K562 (cell line): ENCODE measurements at regions not wholly inside any gene's neighbourhood (a gene's known extent, or its start where the extent isn't known, plus 50 kb on each side); places are given as distances from the start of the nearest gene placed in this dataset.

Source experiments
- ATAC-seq: fragments of 200-7000 bp; cut with Tn5 transposase; 3 replicates; pipeline ENCODE4 v1.9.1; 2020; ENCODE audit warnings: moderate library complexity
- BruUV-seq: library from RNA; stranded (reverse); fragments of 400-500 nt; replicated peaks from 2 replicates; lab custom pipeline; 2021; lab: Mats Ljungman, UMichigan
- CTCF ChIA-PET: fragments of 300-600 bp; formaldehyde crosslinking; extraction: SDS; loops from one replicate; lab custom pipeline; 2021; ENCODE audit warnings: low intra/inter-chr PET ratio; lab: Yijun Ruan, JAX
- POLR2A ChIA-PET: fragments of 300-600, 350-650 bp; sonication (Branson Sonifier 250); formaldehyde crosslinking; extraction: SDS; loops from one replicate; lab custom pipeline; 2021; ENCODE audit warnings: antibody characterized with exemption, inconsistent platforms; lab: Yijun Ruan, JAX
- DNase-seq, 4 experiments: peaks; one replicate each; pipeline versions ENCODE4 v3.0.0 to v3.0.0-alpha.2; 2011 to 2018; ENCODE audit warnings: low spot score in 3 of 4, mixed read lengths in 3 of 4; ENCODE audit errors: extremely low read depth in 1 of 4
- FAIRE-seq: peaks from 2 replicates; lab custom pipeline; 2011; peaks lifted over from hg19 to GRCh38; lab: Jason Lieb, UNC
- H2AFZ ChIP-seq: 2 replicates; pipeline ENCODE4 v1.6.0; 2011; ENCODE audit warnings: low read depth, low read length, control low read depth, inconsistent platforms
- H3K27ac ChIP-seq: fragments of 200-600 bp; 3 replicates; pipeline ENCODE4 v1.8.0; 2011; ENCODE audit warnings: low read depth, mild to moderate bottlenecking, control low read depth, inconsistent platforms, low read length, moderate library complexity, mixed read lengths; ENCODE audit errors: extremely low read depth
- H3K27me3 ChIP-seq, 2 experiments: fragments of 300-600 bp in 1 of 2; 2 replicates in 1 of 2; 3 replicates in 1 of 2; pipeline versions ENCODE4 v1.6.0 to v1.8.0; 2011; ENCODE audit warnings: inconsistent platforms in 2 of 2, low read length in 2 of 2, mild to moderate bottlenecking in 1 of 2, mixed read lengths in 1 of 2, moderate library complexity in 1 of 2; ENCODE audit not compliant: control insufficient read depth in 2 of 2, insufficient read depth in 2 of 2
- H3K36me3 ChIP-seq: fragments of 300-600 bp; 3 replicates; pipeline ENCODE4 v1.8.0; 2011; ENCODE audit warnings: mild to moderate bottlenecking, low read length, inconsistent platforms; ENCODE audit not compliant: control insufficient read depth, insufficient read depth
- H3K4me1 ChIP-seq, 2 experiments: fragments of 200-600 bp in 1 of 2; replicated peaks in 1 of 2; 2 replicates in 1 of 2; 3 replicates in 1 of 2; pipeline versions ENCODE4 v1.5.1 to v1.8.0; 2011; ENCODE audit warnings: inconsistent platforms in 2 of 2, low read length in 2 of 2, mild to moderate bottlenecking in 1 of 2, mixed read lengths in 1 of 2, moderate library complexity in 1 of 2; ENCODE audit not compliant: control insufficient read depth in 2 of 2, insufficient read depth in 2 of 2
- H3K4me2 ChIP-seq: 2 replicates; pipeline ENCODE4 v1.6.1; 2011; ENCODE audit warnings: low read length, control low read depth, inconsistent platforms, mixed read lengths; ENCODE audit not compliant: insufficient read depth
- H3K4me3 ChIP-seq: fragments of 200-600 bp; sonication (generic), shearing (Covaris generic); 2 replicates; pipeline ENCODE4 v1.5.1; 2016; ENCODE audit warnings: control low read depth, inconsistent platforms
- H3K79me2 ChIP-seq: fragments of 200-600 bp; 3 replicates; pipeline ENCODE4 v1.8.0; 2011; ENCODE audit warnings: low read length, inconsistent platforms; ENCODE audit not compliant: control insufficient read depth, insufficient read depth
- H3K9ac ChIP-seq, 2 experiments: 2 replicates each; pipeline versions ENCODE4 v1.6.0 to v1.6.1; 2011; ENCODE audit warnings: low read depth in 2 of 2, low read length in 2 of 2, control low read depth in 1 of 2, inconsistent platforms in 1 of 2, mild to moderate bottlenecking in 1 of 2, mixed read lengths in 1 of 2; ENCODE audit not compliant: insufficient read depth in 1 of 2
- H3K9me1 ChIP-seq: one replicate; pipeline ENCODE4 v1.6.0; 2011; ENCODE audit warnings: inconsistent platforms, mild to moderate bottlenecking, low read length, moderate library complexity; ENCODE audit not compliant: control insufficient read depth, insufficient read depth
- H3K9me3 ChIP-seq: replicated peaks from 2 replicates; pipeline ENCODE4 v1.5.1; 2011; ENCODE audit warnings: low read depth, low read length, inconsistent platforms; ENCODE audit not compliant: control insufficient read depth, insufficient read depth
- H4K20me1 ChIP-seq: replicated peaks from 2 replicates; pipeline ENCODE4 v1.6.1; 2011; ENCODE audit warnings: low read length, inconsistent platforms, mixed read lengths; ENCODE audit not compliant: control insufficient read depth, insufficient read depth
- KLF6 ChIP-seq: fragments of 250-450 bp; sonication (Bioruptor Pico); IDR thresholded peaks from 2 replicates; pipeline ENCODE4 v1.4.0; 2020; ENCODE audit warnings: mild to moderate bottlenecking, moderate library complexity, borderline replicate concordance
- NCOA4 ChIP-seq: fragments of 450-650 bp; IDR thresholded peaks from 2 replicates; pipeline ENCODE4 v1.6.1; 2018; ENCODE audit warnings: mild to moderate bottlenecking; ENCODE audit not compliant: partially characterized antibody
- STAT5A ChIP-seq: IDR thresholded peaks from 2 replicates; pipeline ENCODE4 v1.6.1; 2012; ENCODE audit warnings: low read length, inconsistent platforms, borderline replicate concordance
- ZNF24 ChIP-seq: fragments of 450-650 bp; IDR thresholded peaks from 2 replicates; pipeline ENCODE4 v1.6.1; 2016
- ZNF584 ChIP-seq: fragments of 200-800 bp; sonication (Bioruptor generic); IDR thresholded peaks from 2 replicates; pipeline ENCODE4 v1.6.1; 2016; ENCODE audit warnings: low read depth, mild to moderate bottlenecking, missing genetic modification characterization, missing compliant biosample characterization
- ZNF778 ChIP-seq: fragments of 450-650 bp; formaldehyde crosslinking; IDR thresholded peaks from 2 replicates; pipeline ENCODE4 v1.4.0; 2020; ENCODE audit warnings: mild to moderate bottlenecking, moderate library complexity
- WGBS: fragments of 100-300 bp; shearing (Covaris generic); methylation state at CpG from one replicate; pipeline ENCODE4 v1.1.6; 2016; ENCODE audit warnings: low coverage, mixed read lengths; ENCODE audit not compliant: insufficient coverage; ENCODE audit errors: missing lambda C conversion rate; 5-methylcytosine and 5-hydroxymethylcytosine counted together
- in situ Hi-C: fragments of 300-500 bp; cut with MboI; formaldehyde crosslinking; loops from 4 replicates; pipeline ENCODE4 v1.15.0; 2018; ENCODE audit warnings: inconsistent platforms, mixed read lengths
- intact Hi-C: fragments of 100-400 bp; cut with micrococcal nuclease; formaldehyde crosslinking; loops from 2 replicates; pipeline ENCODE4 v1.14.2; 2022
- TF ChIP-seq, protein P1 (sequence below), 3 experiments: fragments of 200-800 bp in 1 of 3; sonication (Bioruptor generic) in 1 of 3; sonication (generic) in 1 of 3; formaldehyde crosslinking in 1 of 3; IDR thresholded peaks; 2 replicates each; pipeline versions ENCODE4 v1.6.1 to v1.8.0; 2016 to 2022; ENCODE audit warnings: mild to moderate bottlenecking in 2 of 3, missing compliant biosample characterization in 2 of 3, missing genetic modification characterization in 2 of 3, missing genetic modification reagents in 1 of 3
- TF ChIP-seq, protein P2 (sequence below): fragments of 450-650 bp; conservative IDR thresholded peaks from 2 replicates; pipeline ENCODE4 v1.6.1; 2016; ENCODE audit warnings: missing genetic modification characterization, low read depth, mild to moderate bottlenecking, missing compliant biosample characterization, moderate library complexity
- TF ChIP-seq, protein P3 (sequence below): fragments of 450-650 bp; formaldehyde crosslinking; IDR thresholded peaks from 2 replicates; pipeline ENCODE4 v1.4.0; 2020; ENCODE audit warnings: mild to moderate bottlenecking, mixed read lengths

DNA sequence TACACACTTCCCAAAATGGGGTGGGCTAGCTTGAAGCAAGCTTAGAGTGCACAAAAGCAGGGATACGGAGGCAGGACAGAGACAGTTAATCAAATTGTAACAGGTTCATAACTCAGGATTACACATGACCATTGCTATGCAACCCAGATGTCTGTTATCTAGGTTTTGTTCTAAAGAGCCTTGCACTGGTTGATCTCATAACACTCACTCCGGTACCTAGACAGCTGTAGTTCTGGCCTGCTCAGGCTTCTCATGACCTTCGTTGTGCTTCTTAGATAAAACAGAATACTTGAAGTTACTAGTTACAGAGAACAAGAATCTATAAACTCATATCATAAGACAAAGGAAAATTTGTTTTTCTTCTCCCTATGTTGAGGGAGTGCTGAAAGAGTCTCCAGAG is 983.4 kb downstream of the TMEM121 start (continued):
- no peak for TF ChIP-seq ZNF778 (CRISPR knock-in tag)

DNA sequence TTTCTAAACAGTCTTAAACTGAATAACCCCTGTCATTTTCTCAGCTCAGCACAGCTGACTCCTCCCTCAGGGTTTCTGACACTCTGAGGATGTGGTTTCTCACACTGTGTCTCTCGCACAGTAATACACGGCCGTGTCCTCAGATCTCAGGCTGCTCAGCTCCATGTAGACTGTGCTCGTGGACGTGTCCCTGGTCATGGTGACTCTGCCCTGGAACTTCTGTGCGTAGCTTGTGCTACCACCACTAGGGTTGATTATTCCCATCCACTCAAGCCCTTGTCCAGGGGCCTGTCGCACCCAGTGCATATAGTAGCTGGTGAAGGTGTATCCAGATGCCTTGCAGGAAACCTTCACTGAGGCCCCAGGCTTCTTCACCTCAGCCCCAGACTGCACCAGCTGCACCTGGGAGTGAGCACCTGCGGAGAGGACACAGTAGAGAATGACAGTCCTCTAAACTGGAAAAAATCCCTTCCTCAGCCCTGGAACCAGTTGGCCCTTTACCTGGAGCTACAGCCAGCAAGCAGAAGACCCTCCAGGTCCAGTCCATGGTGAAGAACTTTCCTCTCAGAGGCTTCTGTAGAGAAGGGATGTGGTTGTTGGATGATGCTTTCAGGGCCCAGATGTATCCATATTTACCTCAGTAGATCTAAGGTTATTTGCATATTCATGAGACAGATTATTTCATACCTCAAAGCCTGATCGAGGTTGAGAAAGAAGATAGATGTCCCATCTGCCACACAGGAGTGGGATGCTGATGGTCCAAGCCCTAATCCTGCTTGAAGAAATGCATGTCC is 984.8 kb downstream of the TMEM121 start:
- in situ Hi-C loops (no loop called here), intact Hi-C loops (no loop called here)
- no peak overlapping the region for H3K27ac ChIP-seq
- no peaks in the 10 kb centered on the region for H3K9me1 ChIP-seq
- CTCF ChIA-PET: interaction anchor here (0.5 kb wide), 1 partner anchor 95 kb away, joined by 4 read pairs; no protein-coding TSS in a partner anchor
- FAIRE-seq (no peak), DNase-seq (no peak), ATAC-seq (no peak)
- H2AFZ ChIP-seq: no peak overlapping the region
- H3K4me1 ChIP-seq: no peaks in the 10 kb centered on the region
- H3K4me2 ChIP-seq: no peak overlapping the region
- no peak overlapping the region for H3K9ac ChIP-seq
- TF ChIP-seq, protein P1, sequence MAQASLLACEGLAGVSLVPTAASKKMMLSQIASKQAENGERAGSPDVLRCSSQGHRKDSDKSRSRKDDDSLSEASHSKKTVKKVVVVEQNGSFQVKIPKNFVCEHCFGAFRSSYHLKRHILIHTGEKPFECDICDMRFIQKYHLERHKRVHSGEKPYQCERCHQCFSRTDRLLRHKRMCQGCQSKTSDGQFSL (CRISPR knock-in tag; IDR thresholded peaks at IDR 0.05): no peak
- TF ChIP-seq, protein P1 (tag; IDR thresholded peaks at IDR 0.05): no peak
- TF ChIP-seq, protein P2, sequence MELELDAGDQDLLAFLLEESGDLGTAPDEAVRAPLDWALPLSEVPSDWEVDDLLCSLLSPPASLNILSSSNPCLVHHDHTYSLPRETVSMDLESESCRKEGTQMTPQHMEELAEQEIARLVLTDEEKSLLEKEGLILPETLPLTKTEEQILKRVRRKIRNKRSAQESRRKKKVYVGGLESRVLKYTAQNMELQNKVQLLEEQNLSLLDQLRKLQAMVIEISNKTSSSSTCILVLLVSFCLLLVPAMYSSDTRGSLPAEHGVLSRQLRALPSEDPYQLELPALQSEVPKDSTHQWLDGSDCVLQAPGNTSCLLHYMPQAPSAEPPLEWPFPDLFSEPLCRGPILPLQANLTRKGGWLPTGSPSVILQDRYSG (tag): no peak
- TF ChIP-seq KLF6 (CRISPR knock-in tag): no peak
- no peak for TF ChIP-seq ZNF24
- TF ChIP-seq NCOA4: no peak
- TF ChIP-seq ZNF584 (CRISPR knock-in tag): no peak
- TF ChIP-seq STAT5A: no peak
- TF ChIP-seq, protein P3, sequence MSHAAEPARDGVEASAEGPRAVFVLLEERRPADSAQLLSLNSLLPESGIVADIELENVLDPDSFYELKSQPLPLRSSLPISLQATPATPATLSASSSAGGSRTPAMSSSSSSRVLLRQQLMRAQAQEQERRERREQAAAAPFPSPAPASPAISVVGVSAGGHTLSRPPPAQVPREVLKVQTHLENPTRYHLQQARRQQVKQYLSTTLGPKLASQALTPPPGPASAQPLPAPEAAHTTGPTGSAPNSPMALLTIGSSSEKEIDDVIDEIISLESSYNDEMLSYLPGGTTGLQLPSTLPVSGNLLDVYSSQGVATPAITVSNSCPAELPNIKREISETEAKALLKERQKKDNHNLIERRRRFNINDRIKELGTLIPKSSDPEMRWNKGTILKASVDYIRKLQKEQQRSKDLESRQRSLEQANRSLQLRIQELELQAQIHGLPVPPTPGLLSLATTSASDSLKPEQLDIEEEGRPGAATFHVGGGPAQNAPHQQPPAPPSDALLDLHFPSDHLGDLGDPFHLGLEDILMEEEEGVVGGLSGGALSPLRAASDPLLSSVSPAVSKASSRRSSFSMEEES (CRISPR knock-in tag): no peak
- no peaks in the 10 kb centered on the region for H3K9me3 ChIP-seq
- no peaks in the 10 kb centered on the region for H3K27me3 ChIP-seq
- H3K36me3 ChIP-seq: no peaks in the 10 kb centered on the region
- POLR2A ChIA-PET: no interaction called here
- 8% methylated on average over 9 of the region's 9 CpGs for WGBS
- no peaks in the 10 kb centered on the region for H4K20me1 ChIP-seq
- no peaks in the 10 kb centered on the region for H3K79me2 ChIP-seq
- BruUV-seq: no TSS peak
- no peak overlapping the region for H3K4me3 ChIP-seq
